Mesothelial cell of epicardium (in vitro differentiated cells): ENCODE measurements at regions not wholly inside any gene's neighbourhood (a gene's known extent, or its start where the extent isn't known, plus 50 kb on each side); places are given as distances from the start of the nearest gene placed in this dataset.

Experiments
- DNase-seq, 2 experiments: peaks; one replicate each; pipeline ENCODE4 v3.0.0; 2021; ENCODE audit warnings: low spot score in 2 of 2; ENCODE audit not compliant: unreplicated experiment in 2 of 2
- H3K27ac Mint-ChIP-seq: 2 replicates; pipeline ENCODE4 v1.8.0; 2021; ENCODE audit warnings: mixed read lengths
- H3K27me3 Mint-ChIP-seq: 2 replicates; pipeline ENCODE4 v1.8.0; 2021; ENCODE audit warnings: low read depth, mixed read lengths
- H3K36me3 Mint-ChIP-seq: 2 replicates; pipeline ENCODE4 v1.8.0; 2021; ENCODE audit warnings: mixed read lengths
- H3K4me1 Mint-ChIP-seq: 2 replicates; pipeline ENCODE4 v1.8.0; 2021; ENCODE audit warnings: mixed read lengths
- H3K4me3 Mint-ChIP-seq: 2 replicates; pipeline ENCODE4 v1.8.0; 2021; ENCODE audit warnings: mild to moderate bottlenecking, moderate library complexity, mixed read lengths
- H3K9me3 Mint-ChIP-seq: 2 replicates; pipeline ENCODE4 v1.8.0; 2021; ENCODE audit warnings: mixed read lengths
- TF ChIP-seq, protein P1 (sequence below): fragments of 200-600 bp; sonication (generic); IDR thresholded peaks from one replicate; pipeline ENCODE4 v1.5.0; 2021; ENCODE audit warnings: antibody characterized with exemption; ENCODE audit not compliant: unreplicated experiment

DNA sequence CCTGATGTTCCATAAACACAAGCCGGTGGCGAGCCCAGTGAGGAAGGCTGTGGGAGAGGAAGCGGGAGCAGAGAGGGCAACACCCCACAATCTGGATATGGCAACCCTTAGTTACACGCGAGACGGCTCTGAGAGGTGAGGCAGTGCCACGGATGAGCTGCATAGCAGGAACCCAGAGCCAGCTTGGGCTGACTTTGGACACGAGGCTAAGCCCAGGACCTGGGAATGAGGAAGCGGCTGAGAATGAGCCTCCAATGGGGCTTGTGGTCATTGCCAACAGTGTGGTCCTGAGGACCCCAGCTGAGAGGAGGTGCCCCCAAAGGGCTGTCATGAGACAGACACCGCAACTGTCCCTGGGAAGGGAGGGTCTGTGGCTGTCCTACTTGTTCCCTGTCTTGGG, 160.0 kb upstream of the SMIM23 start:
- Mint-ChIP-seq H3K27me3 (peaks cover 54% of the 10 kb centered on the region), H3K4me1 (peaks cover 23% of the 10 kb centered on the region), H3K36me3 (no peaks in the 10 kb centered on the region), H3K27ac (no peak overlapping the region), H3K9me3 (no peaks in the 10 kb centered on the region), H3K4me3 (no peak overlapping the region)
- TF ChIP-seq, protein P1, sequence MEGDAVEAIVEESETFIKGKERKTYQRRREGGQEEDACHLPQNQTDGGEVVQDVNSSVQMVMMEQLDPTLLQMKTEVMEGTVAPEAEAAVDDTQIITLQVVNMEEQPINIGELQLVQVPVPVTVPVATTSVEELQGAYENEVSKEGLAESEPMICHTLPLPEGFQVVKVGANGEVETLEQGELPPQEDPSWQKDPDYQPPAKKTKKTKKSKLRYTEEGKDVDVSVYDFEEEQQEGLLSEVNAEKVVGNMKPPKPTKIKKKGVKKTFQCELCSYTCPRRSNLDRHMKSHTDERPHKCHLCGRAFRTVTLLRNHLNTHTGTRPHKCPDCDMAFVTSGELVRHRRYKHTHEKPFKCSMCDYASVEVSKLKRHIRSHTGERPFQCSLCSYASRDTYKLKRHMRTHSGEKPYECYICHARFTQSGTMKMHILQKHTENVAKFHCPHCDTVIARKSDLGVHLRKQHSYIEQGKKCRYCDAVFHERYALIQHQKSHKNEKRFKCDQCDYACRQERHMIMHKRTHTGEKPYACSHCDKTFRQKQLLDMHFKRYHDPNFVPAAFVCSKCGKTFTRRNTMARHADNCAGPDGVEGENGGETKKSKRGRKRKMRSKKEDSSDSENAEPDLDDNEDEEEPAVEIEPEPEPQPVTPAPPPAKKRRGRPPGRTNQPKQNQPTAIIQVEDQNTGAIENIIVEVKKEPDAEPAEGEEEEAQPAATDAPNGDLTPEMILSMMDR: no peak
- DNase-seq: no peak

DNA sequence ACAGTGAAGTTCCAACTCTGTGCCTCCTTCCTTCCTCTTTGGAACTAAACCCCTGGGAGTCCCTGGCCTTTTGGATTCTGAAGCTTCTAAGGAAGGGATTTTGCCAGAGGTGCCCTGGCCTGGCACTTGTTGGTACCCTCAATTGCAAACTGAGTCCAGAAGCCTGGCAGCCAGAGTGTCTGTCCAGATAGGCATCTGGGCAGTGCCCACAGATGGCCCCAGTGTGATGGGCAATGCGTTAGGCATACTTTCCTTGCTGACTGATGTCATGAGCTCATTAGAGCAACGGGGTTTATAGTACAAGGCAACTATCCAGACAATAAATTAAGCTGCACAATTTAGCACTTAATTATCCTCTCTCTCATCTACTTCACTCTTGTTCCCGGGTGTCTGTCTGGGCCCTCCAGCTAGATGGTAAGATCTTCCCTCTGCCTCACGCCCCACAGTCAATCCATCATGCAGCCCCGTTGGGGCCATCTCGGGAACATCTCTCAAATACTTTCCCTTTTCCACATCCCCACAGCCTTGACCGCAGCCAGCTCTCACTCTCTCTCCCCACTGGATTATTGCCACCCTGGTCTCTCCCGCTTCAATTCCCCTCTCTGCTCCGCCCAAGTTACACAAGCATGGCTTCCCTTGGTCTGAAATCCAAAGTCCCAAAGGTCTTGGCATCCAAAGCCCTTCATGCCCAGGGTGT, 157.5 kb upstream of the SMIM23 start:
- Mint-ChIP-seq H3K36me3 (no peaks in the 10 kb centered on the region), H3K4me1 (peaks cover 21% of the 10 kb centered on the region), H3K9me3 (no peaks in the 10 kb centered on the region), H3K27me3 (peaks cover 66% of the 10 kb centered on the region), H3K4me3 (no peak overlapping the region), H3K27ac (no peak overlapping the region)
- TF ChIP-seq, protein P1: no peak
- no peak for DNase-seq

DNA sequence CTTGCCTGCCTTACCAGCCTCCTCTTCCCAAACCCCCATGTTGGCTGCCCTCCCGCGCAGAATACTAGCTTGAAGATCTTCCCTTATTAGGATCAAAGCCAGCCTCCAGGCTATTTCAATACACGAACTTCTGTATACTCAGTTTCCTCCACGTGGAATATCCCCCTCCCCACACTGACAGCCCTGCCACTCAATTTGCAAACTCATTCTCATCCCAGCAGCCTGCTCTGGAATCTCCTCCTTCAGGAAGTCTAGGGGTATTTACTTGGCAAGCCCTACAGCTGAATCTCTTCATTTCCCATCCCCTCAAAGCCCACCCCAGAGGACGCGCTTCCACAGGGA, 157.0 kb upstream of the SMIM23 start:
- H3K27ac Mint-ChIP-seq: no peak overlapping the region

DNA sequence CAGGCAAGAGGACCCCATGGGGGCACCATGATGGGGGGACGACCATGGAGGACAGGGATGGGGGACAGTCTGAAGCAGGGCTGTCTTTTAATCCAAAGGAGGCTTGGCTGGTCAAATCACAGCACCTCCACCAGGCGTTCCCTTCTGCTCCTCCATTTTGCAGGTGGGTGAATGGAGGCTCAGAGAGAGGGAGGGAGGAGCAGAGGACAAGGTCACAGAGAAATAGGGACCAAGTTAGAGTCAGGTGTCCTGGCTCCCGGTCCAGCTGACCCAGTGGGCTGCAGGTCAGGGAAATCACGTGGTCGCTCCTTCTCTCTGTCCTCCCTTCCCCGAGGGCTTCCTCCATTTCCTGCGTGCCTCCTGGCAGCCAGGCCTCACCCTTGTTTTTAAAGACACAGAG, 156.4 kb upstream of the SMIM23 start:
- Mint-ChIP-seq H3K4me1 (peaks cover 12% of the 10 kb centered on the region), H3K36me3 (no peaks in the 10 kb centered on the region), H3K27me3 (peaks cover 64% of the 10 kb centered on the region), H3K4me3 (no peak overlapping the region), H3K27ac (no peak overlapping the region), H3K9me3 (no peaks in the 10 kb centered on the region)
- DNase-seq: no peak
- TF ChIP-seq, protein P1: no peak

More for the DNA sequence above, 157.0 kb upstream of the SMIM23 start:
- H3K36me3 Mint-ChIP-seq: no peaks in the 10 kb centered on the region
- peak in 1 of 2 experiments; percentile 33 for DNase-seq
- peaks cover 66% of the 10 kb centered on the region for H3K27me3 Mint-ChIP-seq
- no peaks in the 10 kb centered on the region for H3K9me3 Mint-ChIP-seq
- H3K4me3 Mint-ChIP-seq: no peak overlapping the region
- H3K4me1 Mint-ChIP-seq: peaks cover 16% of the 10 kb centered on the region
- TF ChIP-seq, protein P1: no peak

DNA sequence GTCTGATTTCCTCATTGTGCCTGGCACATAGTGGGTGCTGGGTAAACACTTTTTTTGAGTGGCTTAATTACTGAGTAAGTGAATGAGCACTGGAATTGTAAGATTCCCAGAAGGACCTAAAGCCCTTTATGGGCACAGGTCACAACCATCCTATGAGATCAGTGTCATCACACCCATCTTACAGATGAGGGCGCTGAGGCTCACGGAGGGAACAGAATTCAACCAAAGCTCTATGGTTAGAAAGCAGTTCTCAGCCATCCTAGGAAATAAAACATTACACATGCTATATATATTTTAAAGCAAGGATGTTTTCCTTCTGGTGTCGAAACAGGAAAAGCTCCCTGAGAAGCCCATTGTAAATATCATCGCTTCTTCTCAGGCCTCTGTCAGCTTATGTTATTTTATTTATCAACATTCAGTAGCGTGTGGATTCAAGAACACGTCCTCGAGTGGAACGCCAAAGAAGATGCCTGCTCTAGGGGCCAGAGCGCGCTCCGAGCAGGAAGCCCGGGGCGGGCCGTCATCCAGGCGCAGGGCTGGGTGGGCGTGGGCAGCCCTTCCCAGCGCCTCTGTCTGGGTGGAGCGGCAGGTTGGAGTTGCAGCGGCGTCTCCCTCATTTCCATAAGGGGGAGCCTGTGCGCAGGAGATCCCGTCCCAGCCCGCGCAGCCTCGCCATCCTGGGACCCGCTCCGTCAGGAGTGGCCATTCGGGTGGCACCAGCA, 155.8 kb upstream of the SMIM23 start:
- Mint-ChIP-seq H3K27me3 (peaks cover 59% of the 10 kb centered on the region), H3K4me1 (peaks cover 12% of the 10 kb centered on the region), H3K36me3 (no peaks in the 10 kb centered on the region), H3K4me3 (peak overlapping the region; percentile 48), H3K9me3 (no peaks in the 10 kb centered on the region), H3K27ac (no peak overlapping the region)
- DNase-seq: peak; percentile 47 to 80
- TF ChIP-seq, protein P1: peak; percentile 16
